NT2/D1 (cell line): ENCODE measurements at regions not wholly inside any gene's neighbourhood (a gene's known extent, or its start where the extent isn't known, plus 50 kb on each side); places are given as distances from the start of the nearest gene placed in this dataset.

Experiments
- DNase-seq: peaks from one replicate; pipeline ENCODE4 v3.0.0-alpha.2; 2011; ENCODE audit warnings: low read depth, low spot score
- H3K27me3 ChIP-seq: 2 replicates; pipeline ENCODE4 v1.6.0; 2011; ENCODE audit warnings: mild to moderate bottlenecking; ENCODE audit not compliant: insufficient read length, insufficient read depth
- H3K36me3 ChIP-seq: 2 replicates; pipeline ENCODE4 v1.6.1; 2011; ENCODE audit warnings: mild to moderate bottlenecking, low read length, mixed read lengths; ENCODE audit not compliant: insufficient read depth, insufficient read length
- H3K4me1 ChIP-seq: 2 replicates; pipeline ENCODE4 v1.5.1; 2011; ENCODE audit not compliant: insufficient read depth, insufficient read length
- H3K4me3 ChIP-seq: 2 replicates; pipeline ENCODE4 v1.5.1; 2011; ENCODE audit warnings: low read depth; ENCODE audit not compliant: insufficient read length
- H3K9ac ChIP-seq: 2 replicates; pipeline ENCODE4 v1.6.0; 2011; ENCODE audit warnings: low read depth; ENCODE audit not compliant: insufficient read length
- H3K9me3 ChIP-seq: 2 replicates; pipeline ENCODE4 v1.5.1; 2011; ENCODE audit warnings: mild to moderate bottlenecking, low read length; ENCODE audit not compliant: insufficient read depth
- SUZ12 ChIP-seq: IDR thresholded peaks from 2 replicates; pipeline ENCODE4 v1.6.1; 2011; ENCODE audit not compliant: insufficient read length, insufficient read depth; ENCODE audit errors: extremely low read depth
- YY1 ChIP-seq: IDR thresholded peaks from 2 replicates; pipeline ENCODE4 v1.6.1; 2011; ENCODE audit not compliant: insufficient read length, insufficient read depth
- ZNF274 ChIP-seq: IDR thresholded peaks from 2 replicates; pipeline ENCODE4 v1.6.1; 2011; ENCODE audit warnings: mild to moderate bottlenecking, low read depth, low read length

GRCh38 chr2:147025646-147026585, 818.9 kb upstream of the ACVR2A start:
- Histone ChIP-seq H3K9ac (no peak overlapping the region), H3K9me3 (peaks cover 10% of the 10 kb centered on the region; the same call in 1 of the 2 replicates), H3K4me3 (no peak overlapping the region), H3K36me3 (no peaks in the 10 kb centered on the region), H3K27me3 (no peaks in the 10 kb centered on the region), H3K4me1 (no peaks in the 10 kb centered on the region)
- TF ChIP-seq YY1 (no peak), ZNF274 (no peak), SUZ12 (no peak)
- DNase-seq: no peak

- TF ChIP-seq SUZ12 (no peak), YY1 (no peak), ZNF274 (no peak)
- H3K4me3 ChIP-seq: no peak overlapping the region
- no peak for DNase-seq
- H3K4me1 ChIP-seq: no peaks in the 10 kb centered on the region
- H3K27me3 ChIP-seq: no peaks in the 10 kb centered on the region
- no peak overlapping the region for H3K9ac ChIP-seq
- peaks cover 10% of the 10 kb centered on the region; the same call in 1 of the 2 replicates for H3K9me3 ChIP-seq
- H3K36me3 ChIP-seq: no peaks in the 10 kb centered on the region
These were observed 825.5 kb upstream of the ACVR2A start for GRCh38 chr2:147019311-147019710.

GRCh38 chr2:147017951-147018645, 826.7 kb upstream of the ACVR2A start:
- Histone ChIP-seq H3K9ac (no peak overlapping the region), H3K4me1 (no peaks in the 10 kb centered on the region), H3K9me3 (peaks cover 10% of the 10 kb centered on the region; the same call in 1 of the 2 replicates), H3K4me3 (no peak overlapping the region), H3K27me3 (no peaks in the 10 kb centered on the region), H3K36me3 (no peaks in the 10 kb centered on the region)
- no peak for TF ChIP-seq YY1
- TF ChIP-seq SUZ12: no peak
- no peak for TF ChIP-seq ZNF274
- DNase-seq: no peak

GRCh38 chr2:147016181-147016580, 828.6 kb upstream of the ACVR2A start:
- no peaks in the 10 kb centered on the region for H3K36me3 ChIP-seq
- no peak for DNase-seq
- no peak overlapping the region for H3K4me3 ChIP-seq
- TF ChIP-seq ZNF274 (no peak), YY1 (no peak), SUZ12 (no peak)
- H3K4me1 ChIP-seq: no peaks in the 10 kb centered on the region
- no peak overlapping the region for H3K9ac ChIP-seq
- H3K9me3 ChIP-seq: no peaks in the 10 kb centered on the region
- no peaks in the 10 kb centered on the region for H3K27me3 ChIP-seq

DNA sequence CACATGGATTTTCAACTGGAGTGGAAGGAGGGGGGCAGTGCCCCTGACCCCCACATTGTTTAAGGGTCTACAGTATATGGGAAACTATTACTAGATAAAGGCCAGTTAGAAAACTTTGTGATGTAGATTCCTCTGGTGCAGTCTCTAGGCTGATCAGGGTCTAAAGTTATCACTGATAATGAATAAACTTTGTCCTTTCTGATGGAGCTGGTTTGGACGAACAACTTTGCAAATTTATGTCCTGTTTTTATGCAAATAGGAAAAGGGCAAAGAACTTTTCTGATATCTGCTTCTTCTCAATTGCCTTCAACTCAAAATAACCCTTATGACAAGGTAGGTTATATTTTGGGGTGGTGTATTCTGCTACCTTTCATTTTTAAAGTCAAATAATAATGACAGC, 829.2 kb upstream of the ACVR2A start:
- H3K9ac ChIP-seq: no peak overlapping the region
- no peaks in the 10 kb centered on the region for H3K4me1 ChIP-seq
- no peaks in the 10 kb centered on the region for H3K27me3 ChIP-seq
- DNase-seq: no peak
- no peak for TF ChIP-seq SUZ12
- TF ChIP-seq ZNF274: no peak
- TF ChIP-seq YY1: no peak
- no peak overlapping the region for H3K4me3 ChIP-seq
- no peaks in the 10 kb centered on the region for H3K9me3 ChIP-seq
- no peaks in the 10 kb centered on the region for H3K36me3 ChIP-seq

DNA sequence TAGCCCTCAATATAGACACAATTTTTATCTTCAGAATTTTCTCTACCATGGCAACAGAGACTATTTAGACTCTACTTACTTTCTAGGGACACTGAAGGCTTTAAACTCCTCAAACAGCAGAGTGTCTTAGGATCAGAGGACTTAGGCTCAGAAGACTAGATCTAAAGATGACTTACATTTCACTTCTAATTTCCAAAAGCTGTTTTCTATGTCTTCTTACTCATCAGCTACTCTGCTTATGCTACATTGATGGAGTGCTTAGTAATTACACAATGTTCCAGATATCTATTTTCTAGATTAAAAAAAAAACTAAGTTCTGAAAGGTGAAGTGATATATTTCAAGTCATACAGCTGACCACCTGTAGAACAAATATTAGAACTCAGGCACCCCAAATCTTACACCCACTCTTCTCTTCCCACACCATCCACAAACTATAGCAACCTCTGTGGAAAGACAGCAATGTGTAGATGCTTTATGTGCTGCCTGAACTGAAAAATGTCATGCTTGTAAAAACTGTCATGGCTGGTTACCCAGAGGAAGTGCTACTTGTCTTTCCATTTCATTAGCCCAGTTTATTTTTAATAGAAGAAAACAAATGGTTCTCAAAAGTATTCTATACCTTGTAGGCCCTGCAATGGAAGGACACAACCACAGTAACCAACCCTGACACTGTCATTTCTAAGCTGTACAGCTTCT, 831.0 kb upstream of the ACVR2A start:
- no peaks in the 10 kb centered on the region for H3K9me3 ChIP-seq
- no peak for DNase-seq
- H3K27me3 ChIP-seq: no peaks in the 10 kb centered on the region
- H3K36me3 ChIP-seq: no peaks in the 10 kb centered on the region
- H3K4me3 ChIP-seq: no peak overlapping the region
- TF ChIP-seq ZNF274: no peak
- no peak for TF ChIP-seq YY1
- TF ChIP-seq SUZ12: no peak
- H3K9ac ChIP-seq: no peak overlapping the region
- H3K4me1 ChIP-seq: no peaks in the 10 kb centered on the region

- no peak for TF ChIP-seq ZNF274
- TF ChIP-seq SUZ12: no peak
- TF ChIP-seq YY1: no peak
- Histone ChIP-seq H3K9me3 (no peaks in the 10 kb centered on the region), H3K27me3 (no peaks in the 10 kb centered on the region), H3K36me3 (no peaks in the 10 kb centered on the region), H3K4me3 (no peak overlapping the region), H3K4me1 (no peaks in the 10 kb centered on the region), H3K9ac (no peak overlapping the region)
- no peak for DNase-seq
These were observed 836.3 kb upstream of the ACVR2A start for GRCh38 chr2:147008481-147008880.
